ENCODE measurements at regions not wholly inside any gene's neighbourhood (a gene's known extent, or its start where the extent isn't known, plus 50 kb on each side); places are given as distances from the start of the nearest gene placed in this dataset.

DNA sequence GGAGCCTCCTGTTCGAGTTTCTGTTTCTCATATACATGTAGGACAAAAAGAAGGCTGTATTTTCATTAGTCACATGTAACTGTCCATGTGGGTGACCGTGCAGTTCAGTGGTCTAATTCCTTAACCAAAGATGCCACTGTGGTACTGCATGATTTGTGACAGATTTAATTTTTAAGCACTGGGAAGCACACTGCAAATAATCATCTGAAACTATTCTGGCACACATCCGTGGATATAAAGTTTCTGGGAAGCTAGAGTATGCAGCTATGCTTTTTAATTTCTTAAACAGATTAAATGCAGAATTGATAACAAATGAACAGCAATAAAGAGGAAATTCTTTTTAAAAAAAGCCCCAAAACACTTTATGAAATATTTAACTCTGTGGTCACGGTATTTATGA is 254.8 kb downstream of the LMO4 start:
- WGBS (ENCODE audit: insufficient coverage, low lambda C conversion rate), result 71% methylated on average over 1 of the region's 4 CpGs
- H3K9me3 ChIP-seq (ENCODE audit: control insufficient read depth, low read depth, low read length), result no peaks in the 10 kb centered on the region

DNA sequence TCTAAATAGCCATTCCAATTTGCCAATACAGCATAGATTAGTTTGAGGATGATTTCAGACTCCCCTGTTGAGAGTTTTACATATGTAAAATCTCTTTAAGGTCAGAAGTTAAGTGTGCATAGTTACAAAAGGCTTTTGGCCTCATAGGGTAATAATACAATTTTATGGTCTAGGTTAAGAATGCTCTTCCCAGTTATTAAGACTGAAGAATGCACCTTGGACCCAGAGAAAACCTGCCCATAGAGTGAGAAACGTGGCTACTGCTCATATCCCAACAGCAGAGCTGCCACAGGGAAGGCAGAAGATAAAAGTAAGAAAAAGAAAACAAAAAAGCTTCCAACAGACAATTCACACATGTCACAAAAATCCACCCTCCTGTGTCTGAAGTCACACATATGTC is 255.9 kb downstream of the LMO4 start:
- DNase-seq, result peak; percentile 74 to 90
- H3K27me3 ChIP-seq (ENCODE audit: control insufficient read depth, insufficient read depth, low read length), result no peaks in the 10 kb centered on the region
- no peaks in the 10 kb centered on the region for H3K36me3 ChIP-seq (ENCODE audit: control insufficient read depth, insufficient read depth, low read length)
- no peak overlapping the region for H3K4me3 ChIP-seq (ENCODE audit: low read length)
- H3K27ac ChIP-seq (ENCODE audit: low read length), result peak overlapping the region; percentile 70
- H3K9me3 ChIP-seq (ENCODE audit: control insufficient read depth, low read depth, low read length), result no peaks in the 10 kb centered on the region
- H3K4me1 ChIP-seq (ENCODE audit: control insufficient read depth, insufficient read depth, low read length), result peaks cover 31% of the 10 kb centered on the region
- WGBS (ENCODE audit: insufficient coverage, low lambda C conversion rate), result no CpG with 5 or more reads among the region's 1 CpG

More for the DNA sequence above, 254.8 kb downstream of the LMO4 start:
- H3K27me3 ChIP-seq (ENCODE audit: control insufficient read depth, insufficient read depth, low read length), result no peaks in the 10 kb centered on the region
- H3K4me3 ChIP-seq (ENCODE audit: low read length), result no peak overlapping the region
- peaks cover 31% of the 10 kb centered on the region for H3K4me1 ChIP-seq (ENCODE audit: control insufficient read depth, insufficient read depth, low read length)
- H3K36me3 ChIP-seq (ENCODE audit: control insufficient read depth, insufficient read depth, low read length), result no peaks in the 10 kb centered on the region
- H3K27ac ChIP-seq (ENCODE audit: low read length), result peak overlapping the region; percentile 70
- DNase-seq, result no peak

DNA sequence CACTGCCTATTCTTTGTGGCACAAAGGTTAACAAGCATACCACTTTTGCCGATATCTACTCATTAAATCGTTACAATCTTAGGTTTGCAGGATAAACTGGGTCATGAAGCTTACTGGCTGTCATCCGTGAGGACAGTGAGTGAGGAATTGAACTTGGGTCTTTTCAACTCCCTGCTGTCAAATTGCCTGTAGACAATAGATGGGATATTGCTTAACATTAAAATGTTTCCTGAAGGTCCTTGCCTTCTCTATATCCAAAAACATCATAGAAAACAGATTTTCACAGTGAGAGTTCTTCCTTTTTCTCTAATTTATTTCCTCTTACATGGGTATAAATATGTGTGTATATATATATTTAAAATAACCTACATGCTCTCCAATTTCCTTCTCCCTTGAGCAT is 257.8 kb downstream of the LMO4 start:
- Histone ChIP-seq H3K4me1 (ENCODE audit: control insufficient read depth, insufficient read depth, low read length) (peaks cover 31% of the 10 kb centered on the region), H3K9me3 (ENCODE audit: control insufficient read depth, low read depth, low read length) (no peaks in the 10 kb centered on the region), H3K27me3 (ENCODE audit: control insufficient read depth, insufficient read depth, low read length) (no peaks in the 10 kb centered on the region), H3K4me3 (ENCODE audit: low read length) (no peak overlapping the region), H3K36me3 (ENCODE audit: control insufficient read depth, insufficient read depth, low read length) (no peaks in the 10 kb centered on the region), H3K27ac (ENCODE audit: low read length) (peak overlapping the region; percentile 8)
- no peak for DNase-seq
- WGBS (ENCODE audit: insufficient coverage, low lambda C conversion rate), result 20% methylated on average over 1 of the region's 3 CpGs

DNA sequence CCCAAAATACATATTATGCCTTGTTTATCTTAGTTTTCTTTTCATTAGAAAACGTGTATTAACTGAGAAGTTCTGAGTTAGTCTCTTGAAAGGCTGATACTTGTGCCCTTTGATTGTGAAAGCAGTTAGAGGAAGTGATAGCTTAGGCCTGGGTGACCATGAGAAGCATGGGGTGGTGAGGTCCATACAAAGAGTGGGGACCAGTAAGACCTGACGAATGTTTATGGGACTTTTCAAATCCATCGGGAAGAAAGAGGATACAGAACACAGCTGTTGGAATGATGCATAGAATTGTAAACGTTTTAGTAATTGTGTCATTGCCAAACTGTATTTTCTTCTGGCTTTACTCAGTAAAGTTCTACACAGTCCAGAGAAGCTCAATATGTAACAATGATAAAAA is 259.8 kb downstream of the LMO4 start:
- H3K9me3 ChIP-seq (ENCODE audit: control insufficient read depth, low read depth, low read length), result no peaks in the 10 kb centered on the region
- 60% methylated on average over 2 of the region's 4 CpGs for WGBS (ENCODE audit: insufficient coverage, low lambda C conversion rate)
- DNase-seq, result peak in 1 of 2 donors; percentile 50
- peak overlapping the region; percentile 21 for H3K27ac ChIP-seq (ENCODE audit: low read length)
- H3K27me3 ChIP-seq (ENCODE audit: control insufficient read depth, insufficient read depth, low read length), result no peaks in the 10 kb centered on the region
- no peaks in the 10 kb centered on the region for H3K36me3 ChIP-seq (ENCODE audit: control insufficient read depth, insufficient read depth, low read length)
- no peak overlapping the region for H3K4me3 ChIP-seq (ENCODE audit: low read length)
- peaks cover 23% of the 10 kb centered on the region for H3K4me1 ChIP-seq (ENCODE audit: control insufficient read depth, insufficient read depth, low read length)

DNA sequence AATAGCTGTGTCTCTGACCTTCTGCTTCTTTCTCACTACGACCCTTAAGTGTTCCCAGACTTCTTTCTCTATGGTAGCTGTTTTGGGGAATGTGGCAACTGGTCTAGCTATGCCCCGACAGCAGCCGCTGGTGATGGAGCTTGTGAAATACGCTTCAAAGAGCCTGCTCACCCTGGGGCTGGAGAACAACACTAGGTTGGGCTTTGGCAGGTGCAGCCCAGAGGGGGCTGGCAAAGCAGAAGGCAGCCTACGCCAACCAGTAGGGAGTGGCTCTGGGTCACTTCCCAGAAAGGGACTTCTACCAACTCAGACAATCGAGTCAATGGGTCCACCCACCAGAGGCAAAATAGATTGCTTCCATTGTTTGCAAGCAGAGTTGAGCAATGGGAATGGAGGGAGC is 262.8 kb downstream of the LMO4 start:
- H3K36me3 ChIP-seq (ENCODE audit: control insufficient read depth, insufficient read depth, low read length), result no peaks in the 10 kb centered on the region
- no CpG with 5 or more reads among the region's 6 CpGs for WGBS (ENCODE audit: insufficient coverage, low lambda C conversion rate)
- no peak for DNase-seq
- peaks cover 15% of the 10 kb centered on the region for H3K4me1 ChIP-seq (ENCODE audit: control insufficient read depth, insufficient read depth, low read length)
- H3K27me3 ChIP-seq (ENCODE audit: control insufficient read depth, insufficient read depth, low read length), result no peaks in the 10 kb centered on the region
- H3K9me3 ChIP-seq (ENCODE audit: control insufficient read depth, low read depth, low read length), result no peaks in the 10 kb centered on the region
- H3K27ac ChIP-seq (ENCODE audit: low read length), result no peak overlapping the region
- no peak overlapping the region for H3K4me3 ChIP-seq (ENCODE audit: low read length)

DNA sequence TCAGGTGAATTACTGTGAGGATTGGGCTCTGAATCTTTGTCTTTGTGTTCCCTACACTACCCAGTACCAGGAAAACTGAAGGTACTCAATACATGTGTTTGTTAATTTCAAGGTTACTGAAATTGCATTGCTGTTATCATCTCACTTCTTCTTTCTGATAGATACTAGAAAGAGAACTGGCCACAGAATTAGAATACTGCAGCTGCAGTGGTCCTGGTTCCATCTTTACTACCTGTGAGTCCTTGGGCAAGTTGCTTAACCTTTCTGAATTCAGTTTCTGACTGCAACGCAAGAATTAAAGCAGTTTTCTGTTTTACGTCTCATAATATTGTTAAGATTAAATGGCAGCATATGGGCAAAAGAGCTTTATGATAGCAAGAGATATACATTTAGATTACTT is 263.5 kb downstream of the LMO4 start:
- Histone ChIP-seq H3K36me3 (ENCODE audit: control insufficient read depth, insufficient read depth, low read length) (no peaks in the 10 kb centered on the region), H3K27me3 (ENCODE audit: control insufficient read depth, insufficient read depth, low read length) (no peaks in the 10 kb centered on the region), H3K27ac (ENCODE audit: low read length) (no peak overlapping the region), H3K4me3 (ENCODE audit: low read length) (no peak overlapping the region), H3K9me3 (ENCODE audit: control insufficient read depth, low read depth, low read length) (no peaks in the 10 kb centered on the region), H3K4me1 (ENCODE audit: control insufficient read depth, insufficient read depth, low read length) (peaks cover 14% of the 10 kb centered on the region)
- no peak for DNase-seq
- no CpG with 5 or more reads among the region's 2 CpGs for WGBS (ENCODE audit: insufficient coverage, low lambda C conversion rate)

DNA sequence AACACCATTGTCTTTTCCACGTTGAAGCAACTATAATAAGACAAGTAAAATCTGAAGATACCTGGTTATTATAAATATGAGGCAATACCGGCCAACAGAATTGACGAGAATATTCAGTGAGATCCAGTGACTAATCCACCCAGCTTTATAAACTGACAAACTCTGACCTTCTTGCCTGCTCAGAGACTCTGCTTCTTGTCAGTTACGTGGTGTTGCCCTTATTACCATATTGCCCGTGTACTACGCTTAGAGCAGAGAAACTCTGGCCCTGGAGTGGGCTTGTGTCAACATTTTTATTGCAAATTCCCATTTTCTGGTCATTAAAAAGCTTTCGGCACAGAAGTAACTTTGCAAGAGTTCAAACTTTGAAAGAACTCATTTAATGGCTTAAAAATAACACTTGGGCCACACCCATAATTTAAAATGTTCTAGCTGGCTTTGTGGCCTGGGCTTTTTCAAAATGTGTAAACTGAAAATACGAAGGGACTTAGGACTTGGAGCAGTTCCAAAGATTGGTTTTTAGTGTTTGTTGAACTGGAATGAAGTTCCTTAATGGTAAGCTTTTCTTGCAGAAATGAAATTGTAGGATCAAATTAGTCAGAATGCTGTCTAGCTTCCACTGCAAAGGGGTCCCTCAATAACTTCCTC is 266.2 kb downstream of the LMO4 start:
- Histone ChIP-seq H3K27ac (ENCODE audit: low read length) (peak overlapping the region; percentile 58), H3K4me3 (ENCODE audit: low read length) (no peak overlapping the region), H3K4me1 (ENCODE audit: control insufficient read depth, insufficient read depth, low read length) (peaks cover 19% of the 10 kb centered on the region), H3K36me3 (ENCODE audit: control insufficient read depth, insufficient read depth, low read length) (no peaks in the 10 kb centered on the region), H3K27me3 (ENCODE audit: control insufficient read depth, insufficient read depth, low read length) (no peaks in the 10 kb centered on the region), H3K9me3 (ENCODE audit: control insufficient read depth, low read depth, low read length) (no peaks in the 10 kb centered on the region)
- 10% methylated on average over 2 of the region's 8 CpGs for WGBS (ENCODE audit: insufficient coverage, low lambda C conversion rate)
- peak; percentile 47 to 82 for DNase-seq

DNA sequence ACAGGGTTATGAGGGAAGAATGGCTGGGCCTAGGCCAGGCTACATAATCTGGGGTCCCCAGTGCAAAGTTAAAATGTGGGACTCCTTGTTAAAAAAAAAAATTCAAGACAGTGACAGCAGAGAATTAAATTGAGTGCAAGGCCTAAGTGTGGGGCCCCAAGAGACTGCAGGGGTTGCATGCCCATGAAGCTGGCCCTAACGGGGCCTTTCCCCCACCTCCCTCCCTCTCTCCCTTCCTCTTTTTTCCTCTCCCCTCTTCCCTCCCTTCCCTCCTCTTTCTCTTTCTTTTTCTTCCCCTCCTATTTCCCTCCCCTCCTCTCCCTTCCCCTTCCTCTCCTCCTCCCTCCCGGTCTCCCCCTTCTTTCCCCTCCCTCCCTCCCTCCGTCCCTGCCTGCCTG is 266.7 kb downstream of the LMO4 start:
- Histone ChIP-seq H3K4me1 (ENCODE audit: control insufficient read depth, insufficient read depth, low read length) (peaks cover 24% of the 10 kb centered on the region), H3K4me3 (ENCODE audit: low read length) (no peak overlapping the region), H3K27ac (ENCODE audit: low read length) (peak overlapping the region; percentile 58), H3K9me3 (ENCODE audit: control insufficient read depth, low read depth, low read length) (no peaks in the 10 kb centered on the region), H3K27me3 (ENCODE audit: control insufficient read depth, insufficient read depth, low read length) (no peaks in the 10 kb centered on the region), H3K36me3 (ENCODE audit: control insufficient read depth, insufficient read depth, low read length) (no peaks in the 10 kb centered on the region)
- no peak for DNase-seq
- WGBS (ENCODE audit: insufficient coverage, low lambda C conversion rate), result 57% methylated on average over 2 of the region's 3 CpGs

DNA sequence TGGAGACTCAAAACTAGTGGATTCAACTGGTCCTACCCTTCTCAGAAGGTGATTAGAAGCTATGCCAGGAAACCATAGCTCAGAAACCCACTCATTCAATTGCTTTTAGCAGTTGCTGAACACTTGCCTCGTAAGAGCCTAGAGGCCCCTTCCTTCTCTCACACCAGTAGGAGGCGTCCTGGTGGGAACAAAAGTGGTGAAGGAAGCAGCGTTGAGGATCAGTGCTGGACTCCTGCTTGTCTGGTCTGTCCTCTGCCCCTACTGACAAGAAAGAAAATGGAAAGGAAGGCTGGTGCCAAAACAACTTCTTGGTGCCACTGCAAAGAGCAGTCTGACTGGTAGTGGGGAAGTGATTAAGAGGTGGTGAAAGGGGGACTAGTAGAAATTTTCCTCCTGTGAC is 269.7 kb downstream of the LMO4 start:
- Histone ChIP-seq H3K36me3 (ENCODE audit: control insufficient read depth, insufficient read depth, low read length) (no peaks in the 10 kb centered on the region), H3K4me1 (ENCODE audit: control insufficient read depth, insufficient read depth, low read length) (peaks cover 27% of the 10 kb centered on the region), H3K27me3 (ENCODE audit: control insufficient read depth, insufficient read depth, low read length) (no peaks in the 10 kb centered on the region), H3K4me3 (ENCODE audit: low read length) (no peak overlapping the region), H3K27ac (ENCODE audit: low read length) (no peak overlapping the region), H3K9me3 (ENCODE audit: control insufficient read depth, low read depth, low read length) (no peaks in the 10 kb centered on the region)
- WGBS (ENCODE audit: insufficient coverage, low lambda C conversion rate), result no CpG with 5 or more reads among the region's 3 CpGs
- DNase-seq, result no peak

DNA sequence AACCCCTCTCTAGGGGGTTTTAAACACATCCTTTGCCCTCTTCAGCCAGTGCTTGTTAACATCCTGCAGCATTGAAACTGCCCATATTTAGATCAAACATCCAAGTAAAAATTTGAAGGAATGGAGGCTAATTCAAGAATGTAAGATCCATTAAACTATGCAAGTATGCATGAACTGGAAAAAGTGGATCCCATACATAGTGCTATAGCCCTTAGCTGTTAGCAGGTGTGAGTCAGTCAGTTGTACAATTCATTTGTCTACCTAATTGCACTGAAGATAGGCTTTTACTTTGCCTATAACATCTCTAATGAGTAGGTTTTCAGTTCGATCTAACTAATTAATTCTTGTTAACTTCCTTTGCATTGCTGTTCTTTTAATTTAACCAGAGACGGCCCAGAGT is 270.9 kb downstream of the LMO4 start:
- H3K4me1 ChIP-seq (ENCODE audit: control insufficient read depth, insufficient read depth, low read length), result peaks cover 22% of the 10 kb centered on the region
- no peaks in the 10 kb centered on the region for H3K27me3 ChIP-seq (ENCODE audit: control insufficient read depth, insufficient read depth, low read length)
- H3K27ac ChIP-seq (ENCODE audit: low read length), result no peak overlapping the region
- WGBS (ENCODE audit: insufficient coverage, low lambda C conversion rate), result 73% methylated on average over 2 of the region's 2 CpGs
- H3K4me3 ChIP-seq (ENCODE audit: low read length), result no peak overlapping the region
- no peaks in the 10 kb centered on the region for H3K36me3 ChIP-seq (ENCODE audit: control insufficient read depth, insufficient read depth, low read length)
- DNase-seq, result no peak
- H3K9me3 ChIP-seq (ENCODE audit: control insufficient read depth, low read depth, low read length), result no peaks in the 10 kb centered on the region
